H1 (cell line): ENCODE measurements at regions not wholly inside any gene's neighbourhood (a gene's known extent, or its start where the extent isn't known, plus 50 kb on each side); places are given as distances from the start of the nearest gene placed in this dataset.

Experiments used
- CTCF ChIA-PET: fragments of 300-600 bp; sonication (Branson Sonifier 250); formaldehyde crosslinking; loops from one replicate; lab custom pipeline; 2021; ENCODE audit not compliant: partially characterized antibody; lab: Charles Lee
- POLR2A ChIA-PET: fragments of 300-600 bp; sonication (Branson Sonifier 250); formaldehyde crosslinking; loops from one replicate; lab custom pipeline; 2021; ENCODE audit warnings: inconsistent platforms; ENCODE audit not compliant: partially characterized antibody; lab: Charles Lee
- DNase-seq, 2 experiments: peaks; one replicate each; pipeline versions ENCODE4 v3.0.0 to v3.0.0-alpha.2; 2010 to 2022; ENCODE audit warnings: low spot score in 2 of 2, low read depth in 1 of 2, mixed read lengths in 1 of 2
- FAIRE-seq: peaks from 2 replicates; lab custom pipeline; 2011; peaks lifted over from hg19 to GRCh38; lab: Jason Lieb, UNC
- H2AFZ ChIP-seq: 2 replicates; pipeline ENCODE4 v1.8.1; 2012; ENCODE audit warnings: low read length, inconsistent platforms
- H2AK5ac ChIP-seq: 2 replicates; pipeline ENCODE4 v1.6.1; 2013; ENCODE audit warnings: low read depth, low read length
- H2BK120ac ChIP-seq: replicated peaks from 2 replicates; pipeline ENCODE3; 2013; ENCODE audit warnings: low read depth, low read length, inconsistent platforms
- H2BK12ac ChIP-seq: 2 replicates; pipeline ENCODE4 v1.6.1; 2013; ENCODE audit warnings: low read depth, low read length
- H2BK15ac ChIP-seq: 2 replicates; pipeline ENCODE4 v1.6.1; 2013; ENCODE audit warnings: low read length
- H2BK20ac ChIP-seq: 2 replicates; pipeline ENCODE4 v1.6.1; 2013; ENCODE audit warnings: low read length
- H2BK5ac ChIP-seq: 2 replicates; pipeline ENCODE4 v1.6.1; 2013; ENCODE audit warnings: low read depth, low read length
- H3K14ac ChIP-seq: 2 replicates; pipeline ENCODE4 v1.6.1; 2013; ENCODE audit warnings: inconsistent platforms; ENCODE audit not compliant: insufficient read length
- H3K18ac ChIP-seq: 2 replicates; pipeline ENCODE4 v1.6.1; 2013; ENCODE audit warnings: low read length; ENCODE audit errors: extremely low read depth
- H3K23ac ChIP-seq: 2 replicates; pipeline ENCODE4 v1.6.1; 2013; ENCODE audit warnings: inconsistent platforms; ENCODE audit not compliant: insufficient read length
- H3K23me2 ChIP-seq: 2 replicates; pipeline ENCODE4 v1.6.1; 2013; ENCODE audit warnings: low read depth, low read length
- H3K27ac ChIP-seq: 2 replicates; pipeline ENCODE4 v1.6.1; 2011; ENCODE audit warnings: low read depth, low read length, inconsistent platforms
- H3K27me3 ChIP-seq, 4 experiments: replicated peaks in 1 of 4; 1 replicate in 1 of 4; 2 replicates in 3 of 4; pipeline versions ENCODE4 v1.6.1 to v1.8.1; 2011 to 2013; ENCODE audit warnings: low read length in 3 of 4, mild to moderate bottlenecking in 3 of 4, inconsistent platforms in 2 of 4, mixed read lengths in 2 of 4, moderate library complexity in 1 of 4; ENCODE audit not compliant: control insufficient read depth in 3 of 4, insufficient read depth in 3 of 4; ENCODE audit errors: extremely low read depth in 1 of 4
- H3K36me3 ChIP-seq, 4 experiments: 2 replicates each; pipeline versions ENCODE4 v1.6.1 to v1.8.1; 2011 to 2013; ENCODE audit warnings: mild to moderate bottlenecking in 4 of 4, low read length in 3 of 4, moderate library complexity in 2 of 4, control low read depth in 1 of 4, inconsistent platforms in 1 of 4; ENCODE audit not compliant: insufficient read depth in 4 of 4, control insufficient read depth in 2 of 4
- H3K4ac ChIP-seq: replicated peaks from 2 replicates; pipeline ENCODE3; 2013; ENCODE audit warnings: low read length, low read depth, mixed read lengths, inconsistent platforms; ENCODE audit not compliant: insufficient read length
- H3K4me1 ChIP-seq, 4 experiments: replicated peaks in 1 of 4; 1 replicate in 1 of 4; 2 replicates in 3 of 4; pipeline versions ENCODE4 v1.6.1 to v1.8.1; 2011 to 2013; ENCODE audit warnings: low read length in 3 of 4, inconsistent platforms in 2 of 4, mixed read lengths in 1 of 4; ENCODE audit not compliant: insufficient read depth in 4 of 4, control insufficient read depth in 3 of 4
- H3K4me2 ChIP-seq, 2 experiments: 2 replicates each; pipeline versions ENCODE4 v1.6.1 to v1.8.1; 2011 to 2013; ENCODE audit warnings: low read depth in 2 of 2, low read length in 2 of 2, control low read depth in 1 of 2, inconsistent platforms in 1 of 2, mild to moderate bottlenecking in 1 of 2; ENCODE audit not compliant: insufficient read depth in 1 of 2
- H3K4me3 ChIP-seq, 4 experiments: fragments of 200-600, 300-600 bp in 1 of 4; sonication (generic), shearing (Covaris generic), sonication (Bioruptor Twin) in 1 of 4; 2 replicates each; pipeline versions ENCODE4 v1.5.1 to v1.8.1; 2011 to 2016; ENCODE audit warnings: low read length in 4 of 4, low read depth in 3 of 4, control low read depth in 2 of 4, inconsistent platforms in 2 of 4, mild to moderate bottlenecking in 2 of 4, mixed read lengths in 1 of 4, moderate library complexity in 1 of 4; ENCODE audit not compliant: insufficient read depth in 2 of 4; ENCODE audit errors: extremely low read depth in 1 of 4
- H3K56ac ChIP-seq: replicated peaks from 2 replicates; pipeline ENCODE3; 2013; ENCODE audit warnings: low read depth, mild to moderate bottlenecking, mixed read lengths, low read length, inconsistent platforms; ENCODE audit not compliant: insufficient read length
- H3K79me1 ChIP-seq: 2 replicates; pipeline ENCODE4 v1.6.1; 2013; ENCODE audit warnings: low read depth, low read length, control low read depth
- H3K79me2 ChIP-seq, 2 experiments: 2 replicates each; pipeline versions ENCODE4 v1.6.1 to v1.8.1; 2012 to 2013; ENCODE audit warnings: low read length in 2 of 2, mild to moderate bottlenecking in 2 of 2, inconsistent platforms in 1 of 2; ENCODE audit not compliant: insufficient read depth in 2 of 2, control insufficient read depth in 1 of 2
- H3K9ac ChIP-seq, 4 experiments: replicated peaks in 1 of 4; 1 replicate in 1 of 4; 2 replicates in 3 of 4; pipeline versions ENCODE4 v1.6.1 to v1.8.1; 2011 to 2013; ENCODE audit warnings: low read depth in 3 of 4, low read length in 3 of 4, control low read depth in 2 of 4, mild to moderate bottlenecking in 2 of 4, moderate library complexity in 2 of 4, inconsistent platforms in 1 of 4; ENCODE audit errors: extremely low read depth in 1 of 4
- H3K9me3 ChIP-seq, 2 experiments: 2 replicates each; pipeline versions ENCODE4 v1.6.1 to v1.8.1; 2012 to 2013; ENCODE audit warnings: mild to moderate bottlenecking in 2 of 2, moderate library complexity in 2 of 2, control low read depth in 1 of 2, inconsistent platforms in 1 of 2, low read depth in 1 of 2, low read length in 1 of 2, mixed read lengths in 1 of 2; ENCODE audit not compliant: insufficient read depth in 2 of 2
- H4K20me1 ChIP-seq, 2 experiments: replicated peaks in 1 of 2; 2 replicates each; pipeline versions ENCODE3 to v1.8.1; 2011 to 2013; ENCODE audit warnings: inconsistent platforms in 2 of 2, low read length in 2 of 2, mild to moderate bottlenecking in 1 of 2; ENCODE audit not compliant: insufficient read depth in 2 of 2, control insufficient read depth in 1 of 2
- H4K5ac ChIP-seq: 2 replicates; pipeline ENCODE4 v1.6.1; 2013; ENCODE audit warnings: low read length, low read depth, mixed read lengths, inconsistent platforms; ENCODE audit not compliant: insufficient read length
- H4K8ac ChIP-seq: 2 replicates; pipeline ENCODE4 v1.8.0; 2013; ENCODE audit warnings: mild to moderate bottlenecking, moderate library complexity, low read length, inconsistent platforms; ENCODE audit not compliant: insufficient read depth; ENCODE audit errors: extremely low read depth
- H4K91ac ChIP-seq: replicated peaks from 2 replicates; pipeline ENCODE3; 2013; ENCODE audit warnings: low read length, mixed read lengths, inconsistent platforms; ENCODE audit not compliant: insufficient read length
- BRCA1 ChIP-seq: IDR thresholded peaks from 2 replicates; pipeline ENCODE4 v1.6.1; 2012; ENCODE audit warnings: low read depth, low read length, improper control_type of control experiment
- CHD1 ChIP-seq: IDR thresholded peaks from 2 replicates; pipeline ENCODE4 v1.6.1; 2012; ENCODE audit warnings: low read depth, low read length, improper control_type of control experiment
- HDAC2 ChIP-seq, 2 experiments: fragments of 300-600 bp in 1 of 2; sonication (generic) in 1 of 2; IDR thresholded peaks; 2 replicates each; pipeline ENCODE4 v1.6.1; 2011 to 2012; ENCODE audit warnings: low read depth in 2 of 2, low read length in 2 of 2, mild to moderate bottlenecking in 2 of 2, moderate library complexity in 2 of 2, borderline replicate concordance in 1 of 2, inconsistent platforms in 1 of 2
- RFX5 ChIP-seq: IDR thresholded peaks from 2 replicates; pipeline ENCODE4 v1.6.1; 2011; ENCODE audit warnings: low read depth, low read length, improper control_type of control experiment, borderline replicate concordance
- SP4 ChIP-seq: IDR thresholded peaks from 2 replicates; pipeline ENCODE4 v1.6.1; 2012; ENCODE audit warnings: low read length, inconsistent platforms
- WGBS, 2 experiments: shearing (Covaris generic) in 1 of 2; methylation state at CpG; one replicate each; pipeline versions ENCODE4 v1.1.6 to v1.1.7; 2013 to 2015; ENCODE audit warnings: low lambda C conversion rate in 2 of 2, mixed read lengths in 2 of 2, inconsistent platforms in 1 of 2, low coverage in 1 of 2, missing lambda C conversion rate in 1 of 2; ENCODE audit not compliant: insufficient replicate concordance in 2 of 2, insufficient coverage in 1 of 2, insufficient read length in 1 of 2; ENCODE audit errors: extremely low coverage in 1 of 2, missing lambda C conversion rate in 1 of 2; 5-methylcytosine and 5-hydroxymethylcytosine counted together
- TF ChIP-seq, protein P1 (sequence below): IDR thresholded peaks from 2 replicates; pipeline ENCODE4 v1.6.1; 2012; ENCODE audit warnings: inconsistent platforms
- TF ChIP-seq, protein P2 (sequence below), 3 experiments: IDR thresholded peaks; 1 replicate in 2 of 3; 2 replicates in 1 of 3; pipeline versions ENCODE4 v1.5.1 to v1.6.1; 2011; ENCODE audit warnings: low read length in 3 of 3, mild to moderate bottlenecking in 3 of 3, inconsistent platforms in 2 of 3, low read depth in 1 of 3, moderate library complexity in 1 of 3; ENCODE audit not compliant: insufficient read depth in 1 of 3; ENCODE audit errors: control extremely low read depth in 1 of 3

DNA sequence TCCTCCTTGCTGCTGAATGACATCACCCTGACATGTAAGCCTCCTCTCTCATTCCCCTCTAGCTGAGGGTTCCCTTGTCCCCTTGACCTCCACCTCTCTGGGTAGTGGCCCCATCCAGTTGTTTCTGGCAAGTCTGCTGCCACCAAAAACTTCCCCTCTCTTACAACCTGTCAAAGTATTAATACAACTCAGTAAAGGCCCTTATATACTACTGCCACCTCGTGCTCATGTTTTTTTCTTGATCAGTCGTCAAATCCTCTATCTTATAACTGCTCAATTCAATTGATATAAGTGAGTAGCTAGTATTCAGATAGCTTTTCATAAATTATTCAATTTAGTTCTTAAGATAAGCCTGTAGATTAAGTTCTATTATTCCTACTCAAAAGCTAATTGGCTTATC is 249.6 kb downstream of the MBNL1 start:
- H3K4me1 ChIP-seq: peaks cover 5 to 12% (median 8%) of the 10 kb centered on the region in 4 experiments; a peak in 6 of 7 replicates
- H3K9me3 ChIP-seq: no peaks in the 10 kb centered on the region
- H3K4me2 ChIP-seq: 0 out of 4 replicates have a peak overlapping the region, but pooled peaks of 1 of the 2 experiments have one; percentile 18
- H3K79me1 ChIP-seq: no peaks in the 10 kb centered on the region
- no peak overlapping the region for H3K56ac ChIP-seq
- no peak overlapping the region for H3K4ac ChIP-seq
- FAIRE-seq: no peak
- no peaks in the 10 kb centered on the region for H3K23me2 ChIP-seq
- H2BK15ac ChIP-seq: no peak overlapping the region
- no peaks in the 10 kb centered on the region for H3K27me3 ChIP-seq
- H2AFZ ChIP-seq: no peak overlapping the region
- no peaks in the 10 kb centered on the region for H3K79me2 ChIP-seq
- no peak overlapping the region for H2BK12ac ChIP-seq
- H2BK20ac ChIP-seq: no peak overlapping the region
- H2AK5ac ChIP-seq: no peak overlapping the region
- H2BK120ac ChIP-seq: no peak overlapping the region
- H2BK5ac ChIP-seq: no peak overlapping the region
- ChIA-PET CTCF (interaction anchor here (0.7 to 1.8 kb wide), 4 partner anchors 9 to 516 kb away, joined by 3 to 5 read pairs (median 4); no protein-coding TSS in a partner anchor), POLR2A (no interaction called here)
- no peak overlapping the region for H4K5ac ChIP-seq
- DNase-seq: peak in 1 of 2 experiments; percentile 39
- WGBS, 2 experiments: 77% methylated on average over 2 of the region's 2 CpGs; no CpG with 5 or more reads in 1 of the 2 experiments
- no peak overlapping the region for H4K91ac ChIP-seq
- no peaks in the 10 kb centered on the region for H3K36me3 ChIP-seq
- H3K27ac ChIP-seq: no peak overlapping the region
- TF ChIP-seq SP4 (no peak), HDAC2 (IDR thresholded peaks at IDR 0.05; ENCODE audit: borderline replicate concordance in 1 of 2, low read depth in 2 of 2, low read length in 2 of 2) (no peak), CHD1 (no peak), BRCA1 (no peak), RFX5 (no peak)
- TF ChIP-seq, protein P1, sequence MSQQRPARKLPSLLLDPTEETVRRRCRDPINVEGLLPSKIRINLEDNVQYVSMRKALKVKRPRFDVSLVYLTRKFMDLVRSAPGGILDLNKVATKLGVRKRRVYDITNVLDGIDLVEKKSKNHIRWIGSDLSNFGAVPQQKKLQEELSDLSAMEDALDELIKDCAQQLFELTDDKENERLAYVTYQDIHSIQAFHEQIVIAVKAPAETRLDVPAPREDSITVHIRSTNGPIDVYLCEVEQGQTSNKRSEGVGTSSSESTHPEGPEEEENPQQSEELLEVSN: no peak
- TF ChIP-seq, protein P2, sequence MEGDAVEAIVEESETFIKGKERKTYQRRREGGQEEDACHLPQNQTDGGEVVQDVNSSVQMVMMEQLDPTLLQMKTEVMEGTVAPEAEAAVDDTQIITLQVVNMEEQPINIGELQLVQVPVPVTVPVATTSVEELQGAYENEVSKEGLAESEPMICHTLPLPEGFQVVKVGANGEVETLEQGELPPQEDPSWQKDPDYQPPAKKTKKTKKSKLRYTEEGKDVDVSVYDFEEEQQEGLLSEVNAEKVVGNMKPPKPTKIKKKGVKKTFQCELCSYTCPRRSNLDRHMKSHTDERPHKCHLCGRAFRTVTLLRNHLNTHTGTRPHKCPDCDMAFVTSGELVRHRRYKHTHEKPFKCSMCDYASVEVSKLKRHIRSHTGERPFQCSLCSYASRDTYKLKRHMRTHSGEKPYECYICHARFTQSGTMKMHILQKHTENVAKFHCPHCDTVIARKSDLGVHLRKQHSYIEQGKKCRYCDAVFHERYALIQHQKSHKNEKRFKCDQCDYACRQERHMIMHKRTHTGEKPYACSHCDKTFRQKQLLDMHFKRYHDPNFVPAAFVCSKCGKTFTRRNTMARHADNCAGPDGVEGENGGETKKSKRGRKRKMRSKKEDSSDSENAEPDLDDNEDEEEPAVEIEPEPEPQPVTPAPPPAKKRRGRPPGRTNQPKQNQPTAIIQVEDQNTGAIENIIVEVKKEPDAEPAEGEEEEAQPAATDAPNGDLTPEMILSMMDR (IDR thresholded peaks at IDR 0.05; ENCODE audit: control extremely low read depth in 1 of 3, insufficient read depth in 1 of 3, low read depth in 1 of 3, low read length in 3 of 3): no peak
- no peak overlapping the region for H4K8ac ChIP-seq
- no peak overlapping the region for H3K23ac ChIP-seq
- no peak overlapping the region for H3K18ac ChIP-seq
- H4K20me1 ChIP-seq: no peaks in the 10 kb centered on the region
- no peak overlapping the region for H3K4me3 ChIP-seq
- H3K9ac ChIP-seq: no peak overlapping the region
- no peak overlapping the region for H3K14ac ChIP-seq
